ENCODE measurements at regions not wholly inside any gene's neighbourhood (a gene's known extent, or its start where the extent isn't known, plus 50 kb on each side); places are given as distances from the start of the nearest gene placed in this dataset.

DNA sequence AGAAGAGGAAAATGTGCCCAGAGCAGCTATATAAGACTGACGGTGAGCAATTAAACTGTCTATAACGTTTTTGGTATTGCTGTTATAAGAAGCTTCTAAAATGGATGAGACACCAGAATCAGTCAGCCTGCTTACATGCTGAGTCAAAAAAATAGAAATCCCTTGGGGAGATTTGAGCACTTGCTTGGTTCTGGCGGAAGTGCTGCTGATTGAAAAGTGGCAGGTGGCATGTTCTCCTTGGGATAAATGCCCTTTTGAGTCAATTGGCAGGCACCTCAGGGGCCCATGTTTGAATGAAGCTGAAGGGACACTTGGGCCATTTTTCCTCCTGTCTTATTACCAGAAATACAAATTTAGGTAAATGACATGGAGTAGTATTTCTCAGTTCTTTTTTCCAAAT lies 148.7 kb downstream of the PTCHD1 start:
- H3K36me3 ChIP-seq (ENCODE audit: insufficient read depth): no peaks in the 10 kb centered on the region
- Mint-ChIP-seq H3K4me3 (no peak overlapping the region), H3K4me1 (no peaks in the 10 kb centered on the region), H3K27ac (no peak overlapping the region), H3K9me3 (peaks cover 5% of the 10 kb centered on the region; the same call in 2 of the 3 replicates), H3K27me3 (ENCODE audit: insufficient read depth, low read depth, poor library complexity) (no peaks in the 10 kb centered on the region), H3K36me3 (ENCODE audit: low read depth) (0 out of 3 replicates have a peak, but pooled peaks cover 7% of the 10 kb centered on the region)
- H3K79me2 ChIP-seq (replicated peaks; ENCODE audit: insufficient read depth): no peaks in the 10 kb centered on the region
- no peak overlapping the region for H2AFZ ChIP-seq
- H3K4me2 ChIP-seq: no peak overlapping the region
- no peaks in the 10 kb centered on the region for H3K27me3 ChIP-seq (ENCODE audit: insufficient read depth)
- H3K4me1 ChIP-seq (ENCODE audit: insufficient read depth): no peaks in the 10 kb centered on the region
- no peak overlapping the region for H3K27ac ChIP-seq (ENCODE audit: low read depth)
- ATAC-seq (no peak), DNase-seq (ENCODE audit: low spot score) (no peak)
- H4K20me1 ChIP-seq (replicated peaks; ENCODE audit: insufficient read depth): no peaks in the 10 kb centered on the region
- no peaks in the 10 kb centered on the region for H3K9me2 ChIP-seq (ENCODE audit: insufficient read depth)
- H3K4me3 ChIP-seq: no peak overlapping the region
- TF ChIP-seq ZNF114 (CRISPR knock-in tag; IDR thresholded peaks at IDR 0.05) (no peak), STAT1 (IDR thresholded peaks at IDR 0.05; ENCODE audit: unreplicated experiment) (no peak), CREB1 (CRISPR knock-in tag; IDR thresholded peaks at IDR 0.05; ENCODE audit: low read depth) (no peak), EZH2phosphoT487 (IDR thresholded peaks at IDR 0.05; ENCODE audit: unreplicated experiment) (no peak), ZNF331 (CRISPR knock-in tag; IDR thresholded peaks at IDR 0.05; ENCODE audit: low read depth) (no peak), ETS1 (IDR thresholded peaks at IDR 0.05) (no peak), POLR2AphosphoS5 (IDR thresholded peaks at IDR 0.05; ENCODE audit: low read depth) (no peak), REST (IDR thresholded peaks at IDR 0.05; ENCODE audit: unreplicated experiment) (no peak), NANOG (IDR thresholded peaks at IDR 0.05; ENCODE audit: borderline replicate concordance) (no peak), JUNB (IDR thresholded peaks at IDR 0.05; ENCODE audit: unreplicated experiment) (no peak), EZH2 (IDR thresholded peaks at IDR 0.05; ENCODE audit: low read depth, unreplicated experiment) (no peak)
- TF ChIP-seq, protein P1, sequence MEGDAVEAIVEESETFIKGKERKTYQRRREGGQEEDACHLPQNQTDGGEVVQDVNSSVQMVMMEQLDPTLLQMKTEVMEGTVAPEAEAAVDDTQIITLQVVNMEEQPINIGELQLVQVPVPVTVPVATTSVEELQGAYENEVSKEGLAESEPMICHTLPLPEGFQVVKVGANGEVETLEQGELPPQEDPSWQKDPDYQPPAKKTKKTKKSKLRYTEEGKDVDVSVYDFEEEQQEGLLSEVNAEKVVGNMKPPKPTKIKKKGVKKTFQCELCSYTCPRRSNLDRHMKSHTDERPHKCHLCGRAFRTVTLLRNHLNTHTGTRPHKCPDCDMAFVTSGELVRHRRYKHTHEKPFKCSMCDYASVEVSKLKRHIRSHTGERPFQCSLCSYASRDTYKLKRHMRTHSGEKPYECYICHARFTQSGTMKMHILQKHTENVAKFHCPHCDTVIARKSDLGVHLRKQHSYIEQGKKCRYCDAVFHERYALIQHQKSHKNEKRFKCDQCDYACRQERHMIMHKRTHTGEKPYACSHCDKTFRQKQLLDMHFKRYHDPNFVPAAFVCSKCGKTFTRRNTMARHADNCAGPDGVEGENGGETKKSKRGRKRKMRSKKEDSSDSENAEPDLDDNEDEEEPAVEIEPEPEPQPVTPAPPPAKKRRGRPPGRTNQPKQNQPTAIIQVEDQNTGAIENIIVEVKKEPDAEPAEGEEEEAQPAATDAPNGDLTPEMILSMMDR (conservative IDR thresholded peaks at IDR 0.05; ENCODE audit: low read depth in 2 of 2): no peak
- no peaks in the 10 kb centered on the region for H3F3A ChIP-seq (replicated peaks; ENCODE audit: low read depth)
